Calu3 (cell line): ENCODE measurements at regions not wholly inside any gene's neighbourhood (a gene's known extent, or its start where the extent isn't known, plus 50 kb on each side); places are given as distances from the start of the nearest gene placed in this dataset.

Experiments used
- BruUV-seq: library from RNA; stranded (reverse); fragments of 400-500 nt; replicated peaks from 2 replicates; lab custom pipeline; 2021; lab: Mats Ljungman, UMichigan
- CTCF ChIA-PET: fragments of 300-600 bp; sonication (Branson Sonifier 250); formaldehyde crosslinking; loops from one replicate; lab custom pipeline; 2022; ENCODE audit warnings: antibody characterized with exemption; lab: Charles Lee
- DNase-seq: peaks from one replicate; pipeline ENCODE4 v3.0.0; 2022
- H3K27ac Mint-ChIP-seq: one replicate; pipeline ENCODE4 v1.8.0; 2022; ENCODE audit warnings: mixed read lengths; ENCODE audit not compliant: unreplicated experiment
- H3K27me3 Mint-ChIP-seq: one replicate; pipeline ENCODE4 v1.8.0; 2022; ENCODE audit warnings: mixed read lengths; ENCODE audit not compliant: unreplicated experiment
- H3K36me3 Mint-ChIP-seq: one replicate; pipeline ENCODE4 v1.8.0; 2022; ENCODE audit warnings: mild to moderate bottlenecking, moderate library complexity, mixed read lengths; ENCODE audit not compliant: insufficient read depth, unreplicated experiment
- H3K4me1 Mint-ChIP-seq: one replicate; pipeline ENCODE4 v1.8.0; 2022; ENCODE audit warnings: mild to moderate bottlenecking, low read depth, mixed read lengths; ENCODE audit not compliant: unreplicated experiment
- H3K4me3 Mint-ChIP-seq: one replicate; pipeline ENCODE4 v1.8.0; 2022; ENCODE audit warnings: mild to moderate bottlenecking, low read depth, moderate library complexity, mixed read lengths; ENCODE audit not compliant: unreplicated experiment
- H3K9me3 Mint-ChIP-seq: one replicate; pipeline ENCODE4 v1.8.0; 2022; ENCODE audit warnings: low read depth, mixed read lengths; ENCODE audit not compliant: unreplicated experiment
- intact Hi-C: fragments of 100-400 bp; cut with micrococcal nuclease; formaldehyde crosslinking; loops from one replicate; pipeline ENCODE4 v1.10.0; 2022; ENCODE audit not compliant: unreplicated experiment
- TF ChIP-seq, protein P1 (sequence below): fragments of 200-600 bp; IDR thresholded peaks from one replicate; pipeline ENCODE4 v1.8.0; 2022; ENCODE audit warnings: antibody characterized with exemption; ENCODE audit not compliant: unreplicated experiment

GRCh38 chr20:39298571-39299506, 336.7 kb downstream of the DHX35 start:
- DNase-seq, result no peak
- no peak overlapping the region for H3K4me3 Mint-ChIP-seq
- H3K27me3 Mint-ChIP-seq, result peaks cover 37% of the 10 kb centered on the region
- intact Hi-C loops, result no loop called here
- no peak overlapping the region for H3K27ac Mint-ChIP-seq
- TF ChIP-seq, protein P1, sequence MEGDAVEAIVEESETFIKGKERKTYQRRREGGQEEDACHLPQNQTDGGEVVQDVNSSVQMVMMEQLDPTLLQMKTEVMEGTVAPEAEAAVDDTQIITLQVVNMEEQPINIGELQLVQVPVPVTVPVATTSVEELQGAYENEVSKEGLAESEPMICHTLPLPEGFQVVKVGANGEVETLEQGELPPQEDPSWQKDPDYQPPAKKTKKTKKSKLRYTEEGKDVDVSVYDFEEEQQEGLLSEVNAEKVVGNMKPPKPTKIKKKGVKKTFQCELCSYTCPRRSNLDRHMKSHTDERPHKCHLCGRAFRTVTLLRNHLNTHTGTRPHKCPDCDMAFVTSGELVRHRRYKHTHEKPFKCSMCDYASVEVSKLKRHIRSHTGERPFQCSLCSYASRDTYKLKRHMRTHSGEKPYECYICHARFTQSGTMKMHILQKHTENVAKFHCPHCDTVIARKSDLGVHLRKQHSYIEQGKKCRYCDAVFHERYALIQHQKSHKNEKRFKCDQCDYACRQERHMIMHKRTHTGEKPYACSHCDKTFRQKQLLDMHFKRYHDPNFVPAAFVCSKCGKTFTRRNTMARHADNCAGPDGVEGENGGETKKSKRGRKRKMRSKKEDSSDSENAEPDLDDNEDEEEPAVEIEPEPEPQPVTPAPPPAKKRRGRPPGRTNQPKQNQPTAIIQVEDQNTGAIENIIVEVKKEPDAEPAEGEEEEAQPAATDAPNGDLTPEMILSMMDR, result no peak
- no TSS peak for BruUV-seq
- no peaks in the 10 kb centered on the region for H3K4me1 Mint-ChIP-seq
- CTCF ChIA-PET, result interaction anchor here (0.9 to 1.1 kb wide), 3 partner anchors 10 to 170 kb away, joined by 3 to 5 read pairs (median 3); no protein-coding TSS in a partner anchor
- H3K36me3 Mint-ChIP-seq, result no peaks in the 10 kb centered on the region
- H3K9me3 Mint-ChIP-seq, result no peaks in the 10 kb centered on the region

DNA sequence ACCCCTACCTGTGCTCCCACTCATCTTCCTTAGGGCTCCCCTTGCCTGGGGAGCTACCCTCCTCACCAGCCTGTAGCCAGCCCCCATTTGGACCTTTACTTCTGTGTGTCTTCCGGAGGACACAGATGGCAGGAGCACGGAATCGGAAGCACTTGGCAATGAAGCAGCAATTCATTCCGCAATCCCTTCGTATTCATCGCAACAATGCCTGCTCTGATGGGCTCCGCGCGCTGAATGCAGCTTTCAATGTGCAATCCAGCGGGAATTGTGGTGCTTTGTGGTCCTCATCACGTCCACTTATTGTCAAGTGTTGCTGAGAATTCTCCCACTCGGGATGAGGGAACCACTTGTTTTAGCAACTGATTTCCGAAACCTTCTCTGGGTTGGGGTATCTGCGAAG, 336.0 kb downstream of the DHX35 start:
- intact Hi-C loops, result no loop called here
- TF ChIP-seq, protein P1, result no peak
- CTCF ChIA-PET, result interaction anchor here (1.1 kb wide), 1 partner anchor 9 kb away, joined by 5 read pairs; no protein-coding TSS in a partner anchor
- H3K27ac Mint-ChIP-seq, result no peak overlapping the region
- no peaks in the 10 kb centered on the region for H3K4me1 Mint-ChIP-seq
- DNase-seq, result no peak
- H3K9me3 Mint-ChIP-seq, result no peaks in the 10 kb centered on the region
- no peaks in the 10 kb centered on the region for H3K36me3 Mint-ChIP-seq
- H3K27me3 Mint-ChIP-seq, result peaks cover 30% of the 10 kb centered on the region
- no TSS peak for BruUV-seq
- no peak overlapping the region for H3K4me3 Mint-ChIP-seq

DNA sequence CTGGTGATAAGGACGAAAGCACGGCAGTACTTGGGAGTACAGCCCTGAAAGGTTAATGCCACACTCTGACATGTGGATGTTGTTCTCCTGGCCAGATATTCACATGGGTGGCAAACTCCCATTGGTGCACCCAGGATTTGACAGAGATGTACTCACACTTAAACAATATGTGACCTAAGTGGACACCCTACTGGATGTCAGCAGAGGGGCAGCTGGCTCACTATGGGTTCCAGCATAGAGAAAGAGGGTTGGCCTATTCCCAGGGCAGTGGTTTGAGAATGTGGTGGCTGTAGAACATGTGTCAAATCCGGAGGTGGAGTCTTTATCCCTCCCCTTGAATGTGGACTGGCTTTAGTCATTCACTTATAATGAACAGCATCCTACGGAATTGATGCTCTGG, 333.2 kb downstream of the DHX35 start:
- Mint-ChIP-seq H3K27ac (no peak overlapping the region), H3K4me3 (no peak overlapping the region)
- CTCF ChIA-PET, result no interaction called here

GRCh38 chr20:39294137-39294725, 332.1 kb downstream of the DHX35 start:
- Mint-ChIP-seq H3K27ac (no peak overlapping the region), H3K4me1 (no peaks in the 10 kb centered on the region), H3K4me3 (no peak overlapping the region), H3K27me3 (peaks cover 32% of the 10 kb centered on the region), H3K36me3 (no peaks in the 10 kb centered on the region), H3K9me3 (no peaks in the 10 kb centered on the region)
- CTCF ChIA-PET, result no interaction called here
- TF ChIP-seq, protein P1, result no peak
- DNase-seq, result no peak
- intact Hi-C loops, result no loop called here
- no TSS peak for BruUV-seq

More for the DNA sequence above, 333.2 kb downstream of the DHX35 start:
- Mint-ChIP-seq H3K27me3 (peaks cover 21% of the 10 kb centered on the region), H3K4me1 (no peaks in the 10 kb centered on the region), H3K36me3 (no peaks in the 10 kb centered on the region), H3K9me3 (no peaks in the 10 kb centered on the region)
- BruUV-seq, result no TSS peak
- intact Hi-C loops, result no loop called here
- TF ChIP-seq, protein P1, result no peak
- no peak for DNase-seq
